NCI-H460 (cell line): ENCODE measurements at regions not wholly inside any gene's neighbourhood (a gene's known extent, or its start where the extent isn't known, plus 50 kb on each side); places are given as distances from the start of the nearest gene placed in this dataset.

Experiments used
- DNase-seq: peaks from one replicate; pipeline ENCODE4 v3.0.0-alpha.2; 2016; ENCODE audit warnings: low read depth; ENCODE audit errors: extremely low read depth

GRCh38 chr12:123100882-123101281 lies 50.0 kb downstream of the PITPNM2 start:
- DNase-seq = no peak

- DNase-seq = no peak
Measured at GRCh38 chr12:123100450-123100849, 50.4 kb downstream of the PITPNM2 start.

GRCh38 chr12:123099560-123100192 lies 51.2 kb downstream of the PITPNM2 start:
- no peak for DNase-seq

DNA sequence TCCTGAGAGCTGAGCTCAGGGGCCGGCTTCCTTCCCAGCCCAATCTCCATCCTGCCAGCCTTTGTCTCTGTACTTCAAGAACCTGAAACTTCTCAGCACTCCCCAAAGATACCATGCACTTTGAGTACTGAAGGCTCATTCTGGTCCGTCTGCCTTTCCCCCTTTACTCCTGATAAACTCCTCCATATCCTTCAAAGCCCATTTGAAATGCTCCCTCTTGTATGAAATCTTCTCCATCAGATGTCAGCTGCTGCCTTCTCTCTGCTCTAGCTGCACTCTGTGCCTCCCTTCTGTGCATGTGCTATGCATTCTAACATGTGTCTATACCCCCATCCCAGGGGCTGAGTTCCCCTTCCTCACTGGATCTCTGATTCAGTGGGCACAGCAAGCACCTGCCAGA lies 52.1 kb downstream of the PITPNM2 start:
- no peak for DNase-seq

- DNase-seq = no peak
Measured at GRCh38 chr12:123097561-123098084, 53.3 kb downstream of the PITPNM2 start.

GRCh38 chr12:123096741-123097140 lies 54.1 kb downstream of the PITPNM2 start:
- no peak for DNase-seq

- no peak for DNase-seq
Measured at GRCh38 chr12:123096182-123096581, 54.7 kb downstream of the PITPNM2 start.

DNA sequence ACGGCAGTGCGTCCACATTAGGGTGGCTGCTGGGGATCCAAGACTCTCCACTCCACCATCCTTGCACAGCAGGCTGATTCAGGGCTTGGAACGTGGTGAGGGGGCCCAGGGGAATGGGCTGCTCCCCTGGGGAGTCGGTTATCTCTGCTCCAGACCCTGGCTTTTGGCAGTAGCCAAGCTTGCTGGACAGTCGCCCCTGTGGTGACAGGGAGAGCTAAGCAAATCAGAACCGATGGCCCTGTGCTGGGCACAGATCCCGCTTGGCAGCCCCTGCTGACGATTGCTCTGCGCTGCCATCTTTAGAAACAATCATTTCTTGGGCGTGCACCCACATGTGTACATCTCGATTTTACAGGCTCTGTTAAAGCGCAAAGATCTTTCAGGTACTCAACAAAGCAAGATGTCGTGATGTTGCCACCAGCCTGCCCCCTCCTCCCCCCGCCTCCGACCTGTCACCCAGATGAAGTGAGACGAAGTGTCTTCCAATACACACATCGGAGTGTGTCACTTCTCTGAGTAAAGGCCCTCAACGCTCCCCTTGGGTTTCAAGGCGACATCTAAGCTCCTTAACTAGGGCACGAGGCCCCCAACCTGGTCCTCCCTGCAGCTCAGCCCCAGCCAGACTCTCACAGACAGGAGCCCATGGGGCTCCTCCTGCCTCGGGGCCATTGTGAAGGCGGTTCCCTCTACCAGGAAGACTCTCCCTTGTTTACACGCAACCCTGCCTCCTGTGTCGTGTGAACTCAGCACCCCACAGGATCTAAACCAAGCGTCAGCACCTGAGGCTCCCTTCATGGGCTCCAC lies 55.6 kb downstream of the PITPNM2 start:
- DNase-seq = no peak

DNA sequence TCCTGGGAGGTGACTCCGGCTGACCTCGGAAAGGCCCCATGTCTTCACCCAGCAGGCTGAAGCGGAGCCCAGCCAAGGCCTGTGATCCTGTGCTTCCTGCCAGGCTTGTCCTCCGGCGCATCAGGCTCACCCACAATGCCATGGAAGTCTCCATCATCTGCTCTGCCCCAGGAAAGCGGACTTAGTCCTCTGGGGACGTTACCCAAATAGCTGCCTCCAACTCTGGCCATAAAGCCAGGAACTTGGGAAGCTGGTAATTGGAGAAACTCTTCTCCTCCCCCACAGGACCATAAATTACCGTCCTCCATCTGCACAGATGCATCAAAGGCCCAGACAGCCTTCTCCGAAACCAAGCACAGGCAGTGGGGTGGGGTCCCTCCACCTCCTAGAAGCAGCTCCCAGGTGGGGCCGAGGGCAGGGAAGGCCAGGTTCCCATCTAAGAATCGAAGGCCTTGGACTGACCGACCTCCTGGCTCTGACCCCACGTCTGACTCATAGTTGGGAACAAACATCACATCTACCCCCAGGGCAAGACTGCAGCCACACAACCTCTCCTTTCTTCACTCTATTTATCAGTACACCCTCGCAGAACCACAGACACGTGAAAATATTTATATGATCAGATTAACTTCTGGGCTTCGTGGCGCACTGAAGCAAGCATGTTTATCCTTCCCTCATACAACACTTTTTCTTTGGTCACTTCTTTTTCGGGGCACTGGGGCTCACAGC lies 56.4 kb downstream of the PITPNM2 start:
- DNase-seq = peak; percentile 43

- DNase-seq = no peak
Measured at GRCh38 chr12:123092866-123093265, 58.0 kb downstream of the PITPNM2 start.

- DNase-seq = no peak
Measured at GRCh38 chr12:123091230-123092150, 59.4 kb downstream of the PITPNM2 start.

DNA sequence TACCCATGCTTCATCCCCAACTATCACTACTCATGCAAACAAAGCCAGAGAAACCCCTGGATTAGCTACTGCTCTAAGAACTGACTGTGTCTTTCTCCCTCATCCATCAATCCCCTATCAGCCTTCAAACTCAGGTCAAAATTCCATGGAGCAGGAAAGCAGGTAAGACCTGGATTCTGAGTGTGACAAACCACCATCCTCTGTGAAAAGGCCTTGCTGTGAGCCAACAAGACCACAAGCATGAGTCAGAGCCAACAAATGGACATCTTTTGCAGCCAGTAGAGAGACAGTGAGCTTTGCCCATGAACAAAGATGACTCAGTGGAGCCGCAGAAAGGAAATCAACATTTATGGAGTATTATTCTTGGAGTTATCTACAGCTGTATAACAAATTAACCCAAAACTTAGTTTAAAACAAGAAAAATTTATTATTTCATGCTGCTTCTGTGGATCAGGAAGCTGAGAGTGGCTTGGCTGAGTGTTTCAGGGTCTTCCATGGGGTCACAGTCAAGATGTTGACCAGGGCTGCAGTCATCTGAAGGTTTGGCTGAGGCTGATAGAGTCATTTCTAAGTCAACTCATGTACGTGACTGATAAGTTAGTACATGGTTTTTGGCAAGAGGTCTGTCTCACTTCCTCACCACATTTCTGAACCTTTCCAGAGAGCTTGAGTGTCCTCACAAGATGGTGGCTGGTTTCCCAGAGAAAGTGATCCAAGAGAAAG lies 61.1 kb downstream of the PITPNM2 start:
- no peak for DNase-seq

GRCh38 chr12:123089140-123089539 lies 61.8 kb downstream of the PITPNM2 start:
- no peak for DNase-seq

DNA sequence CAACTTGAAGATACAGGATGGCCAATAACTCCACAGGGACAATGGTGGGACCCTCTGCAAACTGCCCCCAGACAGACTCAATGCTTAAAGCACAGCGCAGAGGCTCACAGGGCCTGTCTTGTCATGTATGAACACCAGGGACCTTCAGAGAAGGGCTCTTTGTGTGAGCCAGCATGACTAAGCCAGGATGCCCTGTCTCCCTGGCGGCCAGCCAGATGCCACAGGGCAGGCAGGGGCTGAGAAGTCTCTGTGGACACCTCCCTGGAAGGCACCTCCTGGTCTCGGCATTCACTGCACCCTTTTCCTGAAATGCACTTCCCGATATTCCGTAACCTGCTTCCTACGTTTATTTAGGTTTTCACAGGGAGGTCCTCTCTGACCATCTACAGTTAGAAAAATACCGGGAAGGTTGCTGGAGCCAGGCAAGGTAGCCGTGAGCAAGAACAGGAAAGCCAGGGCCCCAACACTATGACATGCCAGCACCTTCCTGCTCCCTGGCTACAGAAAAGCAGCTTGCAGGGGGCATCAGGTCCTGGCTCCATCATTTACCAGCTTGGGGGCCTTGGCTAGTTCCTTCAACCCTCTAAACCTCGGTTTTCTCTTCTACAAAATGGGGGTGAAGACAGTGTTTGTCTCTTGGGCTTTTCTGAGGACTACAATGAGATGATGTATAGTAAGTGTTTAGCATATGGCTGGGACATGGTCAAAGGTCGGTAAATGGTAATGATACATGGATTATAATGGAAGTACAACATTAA lies 65.0 kb downstream of the PITPNM2 start:
- DNase-seq = peak; percentile 87

DNA sequence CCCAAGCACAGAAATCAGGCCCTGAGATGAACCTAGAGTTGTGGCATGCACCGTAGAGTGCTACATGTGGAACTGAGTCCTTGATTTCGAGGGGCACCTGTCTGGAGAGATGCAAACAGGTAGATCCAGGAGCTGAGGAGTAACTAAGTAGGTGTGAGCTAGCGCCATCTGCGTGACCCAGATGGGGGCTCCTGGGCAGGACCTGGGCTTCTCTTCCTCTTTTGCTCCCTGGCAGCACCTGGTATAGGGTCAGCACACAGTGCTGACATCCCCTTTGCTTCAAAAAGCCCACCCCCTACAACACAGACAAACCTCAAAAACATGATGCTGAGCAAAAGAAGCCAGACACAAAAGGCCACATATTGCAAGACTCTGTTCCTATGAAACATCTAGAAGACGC lies 65.8 kb downstream of the PITPNM2 start:
- DNase-seq = no peak

DNA sequence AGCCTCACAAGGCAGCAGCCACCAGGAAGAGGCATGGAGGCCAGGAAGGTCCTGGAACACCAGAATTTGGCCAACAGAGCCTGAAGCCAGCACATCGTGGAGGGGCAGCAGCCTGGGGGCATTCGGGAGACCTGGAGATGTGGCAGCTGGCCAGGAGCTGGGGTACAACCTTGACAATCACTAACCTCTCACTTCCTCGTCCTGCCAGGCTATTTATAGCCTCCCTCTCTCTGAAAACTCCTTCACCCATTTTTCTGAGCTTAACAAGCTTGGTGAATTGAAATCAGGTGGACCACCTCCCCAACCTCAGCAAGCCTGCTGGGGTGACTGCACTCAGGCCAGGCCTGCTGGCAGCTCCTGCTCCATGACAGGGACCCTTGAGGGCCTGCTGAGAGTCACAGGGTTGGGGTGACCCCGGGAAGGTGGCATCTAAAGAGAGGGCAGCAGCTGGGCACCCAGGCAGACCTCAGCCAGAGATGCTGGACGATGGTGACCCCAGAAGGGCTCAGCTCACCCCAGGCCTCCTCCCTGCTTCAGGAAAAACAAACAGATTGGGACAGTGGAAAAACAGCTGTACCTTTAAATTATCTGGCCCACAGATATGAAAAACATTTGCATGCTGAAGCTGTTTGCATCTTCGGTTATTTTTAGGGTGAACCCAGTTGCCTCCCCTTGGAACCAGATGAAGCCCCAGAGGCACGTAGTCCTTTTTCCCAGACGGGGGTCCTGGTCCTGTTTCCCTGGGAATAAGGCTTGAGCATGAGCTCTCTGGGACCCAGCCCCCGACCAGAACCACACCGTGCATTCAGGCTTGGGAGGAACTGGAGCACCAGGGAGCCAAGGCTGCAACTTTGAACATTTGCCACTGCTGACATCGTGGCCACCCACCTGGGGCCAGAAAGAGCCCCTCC lies 67.0 kb downstream of the PITPNM2 start:
- DNase-seq = no peak

GRCh38 chr12:123080634-123081033 lies 70.3 kb downstream of the PITPNM2 start:
- no peak for DNase-seq
